PC-9 (cell line): ENCODE measurements at regions not wholly inside any gene's neighbourhood (a gene's known extent, or its start where the extent isn't known, plus 50 kb on each side); places are given as distances from the start of the nearest gene placed in this dataset.

ENCODE experiments used
- BruUV-seq: library from RNA; stranded (reverse); fragments of 400-500 nt; replicated peaks from 2 replicates; lab custom pipeline; 2021; lab: Mats Ljungman, UMichigan
- CTCF ChIA-PET: fragments of 300-600 bp; sonication (Branson Sonifier 250); formaldehyde crosslinking; loops from one replicate; lab custom pipeline; 2022; ENCODE audit warnings: antibody characterized with exemption; lab: Charles Lee
- POLR2A ChIA-PET: fragments of 300-600 bp; sonication (Branson Sonifier 250); formaldehyde crosslinking; loops from one replicate; lab custom pipeline; 2022; ENCODE audit warnings: antibody characterized with exemption; ENCODE audit not compliant: unreplicated experiment; lab: Charles Lee
- DNase-seq, 2 experiments: peaks; one replicate each; pipeline versions ENCODE4 v3.0.0 to v3.0.0-alpha.2; 2015 to 2022; ENCODE audit warnings: mixed read lengths in 1 of 2
- H2AFZ ChIP-seq: fragments of 200-600 bp; sonication (generic); 2 replicates; pipeline ENCODE4 v1.8.1; 2017; ENCODE audit warnings: antibody characterized with exemption
- H3F3A ChIP-seq: fragments of 200-600 bp; sonication (generic); 2 replicates; pipeline ENCODE4 v1.8.1; 2017; ENCODE audit warnings: antibody characterized with exemption, mild to moderate bottlenecking, low read depth; ENCODE audit not compliant: insufficient read depth
- H3K27ac ChIP-seq: fragments of 200-600 bp; sonication (generic); 2 replicates; pipeline ENCODE4 v1.6.1; 2016; ENCODE audit warnings: mixed run types
- H3K27me3 ChIP-seq: fragments of 200-600 bp; sonication (generic); 2 replicates; pipeline ENCODE4 v1.6.1; 2016; ENCODE audit warnings: low read depth, mixed run types; ENCODE audit not compliant: insufficient read depth
- H3K36me3 ChIP-seq: fragments of 200-600 bp; sonication (generic); 2 replicates; pipeline ENCODE4 v1.6.1; 2016; ENCODE audit warnings: low read depth, mixed run types
- H3K4me1 ChIP-seq: fragments of 200-600 bp; sonication (generic); replicated peaks from 2 replicates; pipeline ENCODE4 v1.6.1; 2016; ENCODE audit warnings: mixed run types; ENCODE audit not compliant: insufficient read depth
- H3K4me2 ChIP-seq: fragments of 200-600 bp; sonication (generic); 2 replicates; pipeline ENCODE4 v1.6.1; 2017; ENCODE audit warnings: mixed run types
- H3K4me3 ChIP-seq: fragments of 200-600 bp; sonication (generic); 2 replicates; pipeline ENCODE4 v1.6.1; 2016; ENCODE audit warnings: mixed run types
- H3K79me2 ChIP-seq: fragments of 200-600 bp; sonication (generic); 2 replicates; pipeline ENCODE4 v1.6.1; 2017; ENCODE audit warnings: low read depth, mixed run types
- H3K9me2 ChIP-seq: fragments of 200-600 bp; sonication (generic); 2 replicates; pipeline ENCODE4 v1.8.1; 2017; ENCODE audit warnings: mild to moderate bottlenecking; ENCODE audit not compliant: insufficient read depth
- H3K9me3 ChIP-seq: fragments of 200-600 bp; sonication (generic); 2 replicates; pipeline ENCODE4 v1.8.1; 2016; ENCODE audit warnings: low read depth; ENCODE audit not compliant: insufficient read depth
- H4K20me1 ChIP-seq: fragments of 200-600 bp; sonication (generic); 2 replicates; pipeline ENCODE4 v1.8.1; 2017; ENCODE audit not compliant: insufficient read depth
- EZH2 ChIP-seq: fragments of 200-600 bp; sonication (generic); IDR thresholded peaks from 2 replicates; pipeline ENCODE4 v1.8.0; 2017; ENCODE audit warnings: antibody characterized with exemption, low read depth
- intact Hi-C: fragments of 100-400 bp; cut with micrococcal nuclease; formaldehyde crosslinking; loops from one replicate; pipeline ENCODE4 v1.10.0; 2022; ENCODE audit not compliant: unreplicated experiment
- TF ChIP-seq, protein P1 (sequence below): fragments of 200-600 bp; sonication (generic); conservative IDR thresholded peaks from 2 replicates; pipeline ENCODE4 v1.6.1; 2017; ENCODE audit warnings: mixed run types, antibody characterized with exemption, mild to moderate bottlenecking, moderate library complexity

DNA sequence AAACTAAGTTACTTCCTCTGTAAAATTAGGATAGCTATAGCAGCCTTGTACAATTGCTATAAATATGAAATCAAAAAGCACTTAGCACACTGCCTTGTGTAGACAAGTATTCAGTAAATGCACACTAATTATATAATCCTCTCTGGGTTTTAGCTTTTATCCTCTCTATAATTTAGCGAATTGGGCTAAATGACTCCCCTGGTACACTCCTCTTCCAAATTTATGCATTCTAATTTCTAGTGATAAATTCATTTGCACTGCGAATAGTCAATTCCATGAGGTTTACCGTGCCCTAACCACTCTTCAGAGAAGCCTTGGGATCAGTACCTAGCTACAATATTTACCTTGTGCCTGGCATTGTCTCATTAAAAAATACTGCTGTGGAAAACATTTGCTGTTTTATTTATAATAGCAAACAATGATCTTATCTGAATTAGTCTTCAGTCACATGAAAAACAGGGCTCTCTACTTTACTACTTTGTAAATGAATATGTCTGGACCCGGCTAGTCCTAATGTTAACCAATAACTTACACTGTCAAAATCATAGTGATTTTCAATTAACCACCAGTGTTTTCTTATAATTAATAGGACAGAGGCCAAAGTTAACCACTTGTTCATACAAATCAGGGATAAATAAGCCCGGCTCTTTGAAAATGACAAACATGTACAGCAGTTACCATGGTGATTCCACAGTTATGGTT, 577.9 kb downstream of the IPMK start:
- H3K27me3 ChIP-seq = no peaks in the 10 kb centered on the region

DNA sequence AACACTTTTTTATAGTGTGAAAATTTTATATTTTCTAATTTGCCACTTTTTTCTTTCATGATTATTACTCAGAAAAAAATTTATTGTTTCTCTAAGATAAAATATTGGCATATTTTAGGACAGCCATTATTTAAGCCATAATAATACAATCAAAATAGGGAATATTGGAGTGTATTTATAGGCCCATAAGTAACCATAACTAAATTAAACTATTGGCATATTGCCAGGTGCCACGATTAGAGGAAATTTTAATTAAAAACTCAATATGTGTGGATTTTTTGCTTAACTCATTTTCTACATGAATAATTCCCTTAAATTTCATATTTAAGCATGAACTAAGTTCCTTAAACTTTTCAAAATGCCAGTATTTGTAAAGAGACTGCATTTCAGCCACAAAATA, 587.8 kb downstream of the IPMK start:
- TF ChIP-seq, protein P1, sequence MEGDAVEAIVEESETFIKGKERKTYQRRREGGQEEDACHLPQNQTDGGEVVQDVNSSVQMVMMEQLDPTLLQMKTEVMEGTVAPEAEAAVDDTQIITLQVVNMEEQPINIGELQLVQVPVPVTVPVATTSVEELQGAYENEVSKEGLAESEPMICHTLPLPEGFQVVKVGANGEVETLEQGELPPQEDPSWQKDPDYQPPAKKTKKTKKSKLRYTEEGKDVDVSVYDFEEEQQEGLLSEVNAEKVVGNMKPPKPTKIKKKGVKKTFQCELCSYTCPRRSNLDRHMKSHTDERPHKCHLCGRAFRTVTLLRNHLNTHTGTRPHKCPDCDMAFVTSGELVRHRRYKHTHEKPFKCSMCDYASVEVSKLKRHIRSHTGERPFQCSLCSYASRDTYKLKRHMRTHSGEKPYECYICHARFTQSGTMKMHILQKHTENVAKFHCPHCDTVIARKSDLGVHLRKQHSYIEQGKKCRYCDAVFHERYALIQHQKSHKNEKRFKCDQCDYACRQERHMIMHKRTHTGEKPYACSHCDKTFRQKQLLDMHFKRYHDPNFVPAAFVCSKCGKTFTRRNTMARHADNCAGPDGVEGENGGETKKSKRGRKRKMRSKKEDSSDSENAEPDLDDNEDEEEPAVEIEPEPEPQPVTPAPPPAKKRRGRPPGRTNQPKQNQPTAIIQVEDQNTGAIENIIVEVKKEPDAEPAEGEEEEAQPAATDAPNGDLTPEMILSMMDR = no peak
- no peak for TF ChIP-seq EZH2
- H3K79me2 ChIP-seq = no peaks in the 10 kb centered on the region
- H3K4me1 ChIP-seq = no peaks in the 10 kb centered on the region
- H3K9me2 ChIP-seq = no peaks in the 10 kb centered on the region
- H3K4me3 ChIP-seq = no peak overlapping the region
- no peaks in the 10 kb centered on the region for H3K27me3 ChIP-seq
- intact Hi-C loops = no loop called here
- CTCF ChIA-PET = no interaction called here
- no peaks in the 10 kb centered on the region for H4K20me1 ChIP-seq
- H3K27ac ChIP-seq = no peak overlapping the region
- H2AFZ ChIP-seq = no peak overlapping the region
- DNase-seq = no peak
- H3K36me3 ChIP-seq = no peaks in the 10 kb centered on the region
- no peak overlapping the region for H3K4me2 ChIP-seq
- no peaks in the 10 kb centered on the region for H3F3A ChIP-seq
- no TSS peak for BruUV-seq
- POLR2A ChIA-PET = no interaction called here
- no peaks in the 10 kb centered on the region for H3K9me3 ChIP-seq

More for the DNA sequence above, 577.9 kb downstream of the IPMK start:
- H2AFZ ChIP-seq = no peak overlapping the region
- no peaks in the 10 kb centered on the region for H3K79me2 ChIP-seq
- H3K9me2 ChIP-seq = no peaks in the 10 kb centered on the region
- no peaks in the 10 kb centered on the region; the same call in 1 of the 2 replicates for H3F3A ChIP-seq
- intact Hi-C loops = no loop called here
- H3K9me3 ChIP-seq = no peaks in the 10 kb centered on the region
- no peaks in the 10 kb centered on the region; the same call in 1 of the 2 replicates for H4K20me1 ChIP-seq
- H3K4me3 ChIP-seq = no peak overlapping the region
- ChIA-PET POLR2A (interaction anchor here (0.6 kb wide), 1 partner anchor 328 kb away, joined by 5 read pairs; no protein-coding TSS in a partner anchor), CTCF (no interaction called here)
- no peaks in the 10 kb centered on the region for H3K4me1 ChIP-seq
- TF ChIP-seq EZH2 = no peak
- TF ChIP-seq, protein P1 = no peak
- H3K36me3 ChIP-seq = no peaks in the 10 kb centered on the region
- DNase-seq = no peak
- H3K4me2 ChIP-seq = no peak overlapping the region
- no TSS peak for BruUV-seq
- no peak overlapping the region for H3K27ac ChIP-seq

DNA sequence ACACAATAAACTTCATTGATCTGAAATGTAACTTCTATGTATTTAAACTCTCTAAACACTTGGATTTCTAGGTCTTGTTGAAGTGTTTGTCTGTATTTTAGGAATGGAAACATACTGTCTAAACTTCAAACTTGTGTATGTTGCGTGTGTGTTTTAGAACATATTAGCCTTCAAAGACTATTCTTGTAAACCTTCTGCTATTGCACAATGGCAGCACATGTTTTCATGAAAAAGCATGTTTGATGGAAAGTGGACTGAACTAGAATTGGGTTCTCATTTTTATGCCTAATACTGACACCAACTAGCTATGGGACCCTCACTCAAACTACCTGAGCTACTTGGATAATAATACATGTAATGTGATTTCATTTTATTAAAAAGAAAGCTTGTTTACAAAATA, 592.6 kb downstream of the IPMK start:
- TF ChIP-seq EZH2 = no peak
- TF ChIP-seq, protein P1 = no peak
- ChIA-PET CTCF (no interaction called here), POLR2A (no interaction called here)
- Histone ChIP-seq H3F3A (no peaks in the 10 kb centered on the region), H3K36me3 (no peaks in the 10 kb centered on the region), H3K9me3 (no peaks in the 10 kb centered on the region), H3K4me1 (no peaks in the 10 kb centered on the region), H2AFZ (no peak overlapping the region), H3K4me2 (no peak overlapping the region), H3K27ac (no peak overlapping the region), H3K9me2 (no peaks in the 10 kb centered on the region; the same call in 1 of the 2 replicates), H3K27me3 (no peaks in the 10 kb centered on the region), H4K20me1 (no peaks in the 10 kb centered on the region), H3K79me2 (no peaks in the 10 kb centered on the region), H3K4me3 (no peak overlapping the region)
- DNase-seq = no peak
- BruUV-seq = no TSS peak
- intact Hi-C loops = no loop called here
